T-helper 17 cell (primary cell): ENCODE measurements at regions not wholly inside any gene's neighbourhood (a gene's known extent, or its start where the extent isn't known, plus 50 kb on each side); places are given as distances from the start of the nearest gene placed in this dataset.
A peak's percentile ranks its signal among the peaks of the same experiment; 100 is the strongest.

Experiments used
- ATAC-seq: fragments of 150-1000 bp; cut with Tn5 transposase; 2 replicates; pipeline ENCODE4 v1.10.0; 2021; ENCODE audit warnings: mild to moderate bottlenecking, moderate library complexity
- DNase-seq, 3 donors: peaks; one replicate each; pipeline versions ENCODE4 v3.0.0 to v3.0.0-alpha.2; 2020 to 2021
- H3K9me3 ChIP-seq: one replicate; pipeline ENCODE4 v1.7.0; 2013; ENCODE audit warnings: low read length, mild to moderate bottlenecking; ENCODE audit not compliant: control insufficient read depth, poor library complexity, severe bottlenecking
- H3K27ac Mint-ChIP-seq: one replicate; pipeline ENCODE4 v1.8.0; 2022; ENCODE audit warnings: mild to moderate bottlenecking, moderate library complexity, mixed read lengths
- H3K27me3 Mint-ChIP-seq: one replicate; pipeline ENCODE4 v1.8.0; 2022; ENCODE audit warnings: mixed read lengths
- H3K36me3 Mint-ChIP-seq: one replicate; pipeline ENCODE4 v1.8.0; 2022; ENCODE audit warnings: low read depth, mixed read lengths
- H3K4me1 Mint-ChIP-seq: one replicate; pipeline ENCODE4 v1.8.0; 2022; ENCODE audit warnings: mild to moderate bottlenecking, mixed read lengths
- H3K4me3 Mint-ChIP-seq: one replicate; pipeline ENCODE4 v1.8.0; 2022; ENCODE audit warnings: mild to moderate bottlenecking, moderate library complexity, mixed read lengths

DNA sequence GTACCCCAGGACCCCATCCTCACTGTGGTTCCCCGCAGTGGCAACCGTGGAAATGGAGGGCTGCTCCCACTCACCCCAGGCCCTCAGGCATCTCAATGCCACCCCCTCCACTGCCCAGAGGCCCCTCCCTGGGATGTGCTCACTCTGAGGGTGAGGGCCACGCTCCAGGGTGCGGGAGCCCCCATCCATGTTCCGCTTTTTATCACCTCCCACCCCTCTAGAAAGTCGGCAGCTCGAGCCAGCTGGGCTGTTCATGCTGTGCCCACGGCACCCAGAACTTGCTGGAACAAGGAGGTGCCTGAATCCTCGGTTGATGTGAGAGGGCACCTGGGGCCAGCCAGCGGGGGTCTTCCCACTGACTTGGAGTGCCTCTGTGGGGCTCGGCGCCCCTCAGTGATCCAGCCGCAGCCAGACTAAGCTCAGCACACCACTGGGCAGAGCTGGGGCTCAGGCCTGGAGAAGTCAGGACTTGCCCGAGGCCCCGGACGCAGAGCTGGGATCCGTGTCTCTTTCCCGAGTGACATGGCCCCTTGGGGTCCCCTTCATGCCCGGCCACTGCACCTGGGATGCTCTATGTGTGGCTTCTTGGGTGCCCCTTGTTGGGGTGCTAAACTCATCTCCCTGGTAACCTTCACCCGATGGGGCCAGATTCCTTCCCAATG lies 143.1 kb upstream of the GSE1 start:
- Mint-ChIP-seq H3K27ac (no peak overlapping the region), H3K27me3 (peaks cover 46% of the 10 kb centered on the region), H3K4me1 (peaks cover 7% of the 10 kb centered on the region), H3K4me3 (no peak overlapping the region), H3K36me3 (peaks cover 6% of the 10 kb centered on the region)
- no peaks in the 10 kb centered on the region for H3K9me3 ChIP-seq
- ATAC-seq (no peak), DNase-seq (no peak)

DNA sequence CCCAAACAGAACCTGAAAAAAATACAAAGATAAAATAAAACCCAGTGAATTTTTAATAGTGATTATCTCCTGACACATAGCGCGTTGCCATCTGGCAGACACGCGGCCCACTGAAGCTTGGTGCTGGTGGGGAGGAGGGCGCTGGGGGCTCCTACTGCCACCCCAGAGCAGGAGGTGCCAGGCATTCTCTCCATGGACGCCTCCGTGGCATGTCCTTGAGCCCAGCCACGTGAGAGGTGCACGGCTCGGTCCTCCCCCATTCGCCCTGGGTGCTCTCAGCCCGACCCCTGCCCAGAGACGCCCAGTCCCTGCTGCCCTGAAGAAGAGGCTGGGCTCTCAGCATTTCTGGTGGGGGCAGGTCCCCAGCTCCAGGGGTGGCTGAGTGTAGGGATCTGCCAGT lies 142.2 kb upstream of the GSE1 start:
- Mint-ChIP-seq H3K36me3 (peaks cover 3% of the 10 kb centered on the region), H3K4me3 (no peak overlapping the region), H3K27ac (no peak overlapping the region), H3K4me1 (peaks cover 5% of the 10 kb centered on the region), H3K27me3 (peaks cover 43% of the 10 kb centered on the region)
- ATAC-seq (no peak), DNase-seq (no peak)
- no peaks in the 10 kb centered on the region for H3K9me3 ChIP-seq

DNA sequence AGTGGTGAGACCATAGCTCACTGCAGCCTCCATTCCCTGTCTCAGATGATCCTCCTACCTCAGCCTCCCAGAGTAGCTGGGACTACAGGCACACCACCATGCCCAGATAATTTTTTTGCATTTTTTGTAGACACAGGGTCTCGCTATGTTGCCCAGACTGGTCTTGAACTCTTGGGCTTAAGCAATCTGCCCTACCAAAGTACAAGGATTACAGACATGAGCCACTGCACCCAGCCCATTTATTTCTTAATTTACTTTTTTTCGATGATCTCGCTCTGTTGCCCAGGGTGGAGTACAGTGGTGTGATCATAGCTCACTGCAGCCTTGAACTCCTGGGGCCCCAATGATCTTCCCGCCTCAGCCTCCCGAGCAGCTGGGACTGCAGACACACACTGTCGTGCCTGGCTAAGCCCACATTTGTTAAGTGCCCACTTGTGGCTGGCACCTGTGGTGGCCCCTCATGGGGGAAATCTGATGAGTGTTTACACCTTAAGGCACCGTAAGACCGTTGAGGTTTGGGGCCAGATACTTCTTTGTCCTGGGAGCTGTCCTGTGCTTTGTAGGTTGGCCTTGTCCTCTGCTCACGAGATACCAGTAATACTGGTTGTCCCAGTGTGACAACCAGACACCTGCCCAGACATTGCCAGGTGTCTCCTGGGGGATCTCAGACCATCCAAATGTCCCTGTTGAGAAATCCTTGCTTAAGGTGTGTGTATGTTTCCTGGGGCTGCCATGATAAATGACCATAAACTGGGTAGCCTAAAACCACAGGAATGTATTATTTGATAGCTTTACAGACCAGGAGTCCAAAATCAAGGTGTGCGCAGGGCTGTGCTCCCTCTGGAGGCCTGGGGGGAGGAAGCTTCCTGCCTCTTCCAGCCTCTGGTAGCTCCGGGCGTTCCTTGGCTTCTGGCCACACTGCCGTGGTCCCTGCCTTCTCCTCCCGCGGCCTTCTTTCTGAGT lies 141.4 kb upstream of the GSE1 start:
- peaks cover 3% of the 10 kb centered on the region for H3K36me3 Mint-ChIP-seq
- H3K4me3 Mint-ChIP-seq, result no peak overlapping the region
- no peaks in the 10 kb centered on the region for H3K9me3 ChIP-seq
- ATAC-seq, result no peak
- DNase-seq, result no peak
- no peak overlapping the region for H3K27ac Mint-ChIP-seq
- peaks cover 5% of the 10 kb centered on the region for H3K4me1 Mint-ChIP-seq
- peaks cover 42% of the 10 kb centered on the region for H3K27me3 Mint-ChIP-seq

DNA sequence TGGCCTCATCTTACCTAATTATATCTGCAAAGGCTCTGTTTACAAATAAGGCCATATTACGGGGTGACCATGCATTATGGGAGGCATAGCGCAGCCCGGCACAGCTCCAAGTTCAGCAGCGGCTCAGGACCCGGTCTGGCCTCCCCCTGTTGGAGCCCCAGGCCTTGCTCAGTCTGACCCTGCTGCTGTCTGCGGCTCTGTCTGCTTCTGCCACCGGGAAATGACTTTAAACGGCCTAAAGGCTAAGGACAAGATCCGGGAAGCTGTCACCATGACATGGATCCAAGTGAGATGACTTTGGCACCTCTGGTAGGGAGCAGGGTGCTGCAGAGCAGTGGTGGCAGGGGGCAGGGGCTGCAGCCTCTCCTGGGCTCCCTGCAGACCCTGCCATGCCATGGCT lies 140.6 kb upstream of the GSE1 start:
- ATAC-seq (no peak), DNase-seq (no peak)
- no peaks in the 10 kb centered on the region for H3K9me3 ChIP-seq
- Mint-ChIP-seq H3K4me3 (no peak overlapping the region), H3K4me1 (peaks cover 5% of the 10 kb centered on the region), H3K27me3 (peaks cover 37% of the 10 kb centered on the region), H3K36me3 (peaks cover 3% of the 10 kb centered on the region), H3K27ac (no peak overlapping the region)

DNA sequence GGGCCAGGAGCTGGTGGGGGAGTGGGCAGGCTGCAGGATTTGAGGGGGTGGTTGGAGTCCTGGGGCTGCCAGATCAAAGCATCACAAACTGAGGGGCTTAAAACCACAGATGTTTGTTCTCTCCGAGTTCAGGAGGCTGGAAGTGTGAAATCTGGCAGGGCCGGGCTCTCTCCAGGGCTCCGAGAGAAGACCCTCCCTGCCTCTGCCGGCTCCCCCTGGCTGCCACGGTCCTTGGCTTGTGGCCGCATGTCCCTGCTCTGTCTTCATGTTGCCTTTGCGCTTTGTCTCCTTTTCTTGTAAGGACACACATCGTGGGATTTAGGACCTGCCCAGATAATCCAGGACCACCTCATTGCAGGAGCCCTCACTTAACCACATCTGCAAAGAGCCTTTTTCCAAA lies 139.8 kb upstream of the GSE1 start:
- Mint-ChIP-seq H3K4me1 (peaks cover 5% of the 10 kb centered on the region), H3K27ac (no peak overlapping the region), H3K36me3 (peaks cover 3% of the 10 kb centered on the region), H3K27me3 (peaks cover 35% of the 10 kb centered on the region), H3K4me3 (no peak overlapping the region)
- no peak for ATAC-seq
- H3K9me3 ChIP-seq, result no peaks in the 10 kb centered on the region
- DNase-seq, result no peak

DNA sequence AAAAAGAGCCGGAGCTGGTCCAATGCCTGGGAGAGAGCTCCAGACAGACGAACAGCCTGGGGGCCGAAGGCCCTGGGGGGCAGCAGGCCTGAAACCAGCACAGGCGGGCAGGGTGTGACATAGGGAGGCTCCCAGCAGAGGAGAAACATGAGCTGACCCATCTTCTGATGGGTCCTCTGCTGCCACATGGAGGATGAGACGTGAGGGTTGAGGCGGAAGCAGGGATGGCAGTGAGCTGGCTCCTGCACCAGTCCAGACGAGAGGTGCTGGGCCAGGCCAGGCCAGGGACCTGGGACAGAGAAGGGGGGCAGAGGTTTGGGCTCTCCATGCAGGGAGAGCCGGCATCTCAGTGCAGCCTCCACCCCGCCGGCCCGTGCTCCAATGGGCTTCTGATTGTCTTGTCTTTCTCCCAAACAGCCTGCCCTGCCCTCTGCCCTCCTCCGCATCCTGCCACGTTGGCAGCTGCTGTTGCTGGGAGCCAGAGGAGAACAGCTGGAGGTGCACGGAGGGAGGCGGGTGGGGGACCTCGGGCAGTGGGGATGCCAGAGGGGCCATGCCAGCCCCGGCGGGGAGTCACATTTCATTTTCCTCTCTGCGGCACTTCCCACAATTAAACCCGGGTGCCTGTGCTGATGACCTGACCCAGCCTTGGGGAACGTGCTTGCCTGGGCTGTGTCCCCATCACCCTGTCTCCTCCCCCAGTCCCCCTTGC lies 139.1 kb upstream of the GSE1 start:
- Mint-ChIP-seq H3K36me3 (peaks cover 3% of the 10 kb centered on the region), H3K27me3 (peaks cover 35% of the 10 kb centered on the region), H3K4me3 (no peak overlapping the region), H3K4me1 (peaks cover 5% of the 10 kb centered on the region), H3K27ac (no peak overlapping the region)
- no peaks in the 10 kb centered on the region for H3K9me3 ChIP-seq
- ATAC-seq, result no peak
- no peak for DNase-seq

DNA sequence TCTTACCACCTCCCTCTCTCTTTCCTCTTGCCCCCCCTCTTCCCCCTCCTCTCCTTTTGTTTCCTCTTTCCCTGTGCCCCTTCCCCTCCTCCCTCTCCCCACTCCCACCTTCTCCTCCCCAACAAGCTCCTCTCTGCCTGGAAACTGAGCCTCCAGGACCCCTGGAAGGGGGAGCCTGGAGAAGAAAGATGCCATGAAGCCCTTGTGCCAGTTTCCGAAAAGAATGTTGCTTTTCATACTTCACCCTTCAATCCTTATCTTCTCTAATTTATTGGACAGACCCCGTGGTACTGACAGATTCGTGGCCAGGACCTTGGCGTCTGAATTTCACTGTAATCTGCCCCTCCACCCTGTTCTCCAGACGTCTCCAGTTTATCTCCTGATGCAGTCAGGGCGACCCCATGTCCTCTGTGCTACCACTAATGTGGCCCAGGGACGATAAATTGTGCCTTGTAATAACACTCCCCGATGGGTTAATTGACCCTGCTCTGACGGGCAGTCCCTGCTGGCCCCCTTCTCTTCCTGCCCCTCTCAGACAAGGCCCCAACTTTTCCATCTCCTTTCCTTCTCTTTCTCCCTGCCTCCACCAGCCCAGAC lies 138.4 kb upstream of the GSE1 start:
- peak overlapping the region; percentile 77 for H3K27ac Mint-ChIP-seq
- H3K9me3 ChIP-seq, result no peaks in the 10 kb centered on the region
- peaks cover 3% of the 10 kb centered on the region for H3K36me3 Mint-ChIP-seq
- ATAC-seq (no peak), DNase-seq (no peak)
- peaks cover 35% of the 10 kb centered on the region for H3K27me3 Mint-ChIP-seq
- no peak overlapping the region for H3K4me3 Mint-ChIP-seq
- peaks cover 5% of the 10 kb centered on the region for H3K4me1 Mint-ChIP-seq

DNA sequence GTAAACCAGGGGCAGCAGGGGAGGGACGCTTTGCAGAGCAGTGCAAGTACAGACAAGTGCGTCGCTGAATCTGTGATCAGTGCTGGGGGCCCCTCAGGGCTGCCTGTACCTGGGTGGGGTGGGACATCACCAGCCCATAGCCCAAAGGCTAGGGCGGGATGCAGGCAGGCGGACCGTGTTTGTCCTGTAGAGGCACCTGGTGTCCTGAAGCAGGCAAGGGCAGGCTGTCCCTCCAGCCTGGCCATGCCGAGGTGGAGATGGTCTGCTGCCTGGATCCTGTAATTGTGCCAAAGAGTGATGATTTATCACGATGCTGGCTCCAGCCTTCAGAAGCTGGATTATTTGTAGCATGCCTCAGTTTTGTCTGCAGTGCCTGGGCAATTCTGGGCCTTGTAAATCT lies 137.9 kb upstream of the GSE1 start:
- no peak overlapping the region for H3K4me3 Mint-ChIP-seq

DNA sequence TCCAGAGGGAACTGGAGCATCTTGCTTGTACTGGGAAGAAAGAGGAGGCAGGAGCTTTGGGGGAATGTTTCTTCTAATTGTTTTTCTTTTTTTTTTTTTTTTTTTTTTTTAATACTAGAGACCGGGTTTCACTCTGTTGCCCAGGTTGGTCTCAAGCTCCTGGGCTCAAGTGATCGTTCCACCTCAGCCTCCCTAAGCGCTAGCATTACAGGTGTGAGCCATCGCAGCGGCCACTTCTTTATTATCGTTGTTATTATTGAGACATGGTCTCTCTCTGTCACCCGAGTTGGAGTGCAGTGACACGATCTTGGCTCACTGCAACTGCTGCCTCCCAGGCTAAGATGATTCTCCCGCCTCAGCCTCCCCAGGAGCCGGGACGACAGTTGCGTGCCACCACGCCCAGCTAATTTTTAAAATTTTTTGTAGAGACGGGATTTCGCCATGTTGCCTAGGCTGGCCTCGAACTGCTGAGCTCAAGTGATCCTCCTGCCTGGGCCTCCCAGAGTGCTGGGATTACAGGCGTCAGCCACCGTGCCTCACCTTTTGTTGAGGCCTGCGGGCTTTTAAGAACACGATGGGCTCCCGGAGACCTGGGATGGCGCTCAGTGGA lies 137.3 kb upstream of the GSE1 start:
- peaks cover 30% of the 10 kb centered on the region for H3K27me3 Mint-ChIP-seq
- H3K4me3 Mint-ChIP-seq, result no peak overlapping the region
- no peaks in the 10 kb centered on the region for H3K9me3 ChIP-seq
- peaks cover 5% of the 10 kb centered on the region for H3K4me1 Mint-ChIP-seq
- ATAC-seq (no peak), DNase-seq (no peak)
- no peak overlapping the region for H3K27ac Mint-ChIP-seq
- H3K36me3 Mint-ChIP-seq, result peaks cover 3% of the 10 kb centered on the region

More for the DNA sequence above, 137.9 kb upstream of the GSE1 start:
- DNase-seq (no peak), ATAC-seq (no peak)
- no peaks in the 10 kb centered on the region for H3K9me3 ChIP-seq
- Mint-ChIP-seq H3K36me3 (peaks cover 3% of the 10 kb centered on the region), H3K27me3 (peaks cover 35% of the 10 kb centered on the region), H3K4me1 (peaks cover 5% of the 10 kb centered on the region), H3K27ac (peak overlapping the region; percentile 77)

DNA sequence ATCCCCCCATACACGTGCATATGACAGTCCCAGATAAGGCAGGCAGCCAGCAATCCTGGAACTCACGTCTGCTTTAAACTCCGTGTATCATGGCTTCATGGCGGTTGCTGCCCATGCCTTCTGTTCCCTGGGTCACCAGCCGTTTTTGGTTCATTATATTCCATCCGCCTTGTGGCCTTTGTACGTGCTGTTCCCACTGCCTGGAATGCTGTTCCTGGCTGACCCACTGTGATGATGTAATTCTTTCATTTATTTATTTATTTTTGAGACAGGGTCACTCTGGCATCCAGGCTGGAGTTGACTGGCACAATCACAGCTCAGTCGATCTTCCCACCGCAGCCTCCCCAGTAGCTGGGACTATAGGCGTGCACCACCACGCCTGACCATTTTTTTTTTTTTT lies 136.7 kb upstream of the GSE1 start:
- Mint-ChIP-seq H3K27ac (no peak overlapping the region), H3K4me3 (no peak overlapping the region), H3K4me1 (peaks cover 7% of the 10 kb centered on the region), H3K27me3 (peaks cover 28% of the 10 kb centered on the region), H3K36me3 (peaks cover 6% of the 10 kb centered on the region)
- no peak for ATAC-seq
- no peaks in the 10 kb centered on the region for H3K9me3 ChIP-seq
- no peak for DNase-seq

DNA sequence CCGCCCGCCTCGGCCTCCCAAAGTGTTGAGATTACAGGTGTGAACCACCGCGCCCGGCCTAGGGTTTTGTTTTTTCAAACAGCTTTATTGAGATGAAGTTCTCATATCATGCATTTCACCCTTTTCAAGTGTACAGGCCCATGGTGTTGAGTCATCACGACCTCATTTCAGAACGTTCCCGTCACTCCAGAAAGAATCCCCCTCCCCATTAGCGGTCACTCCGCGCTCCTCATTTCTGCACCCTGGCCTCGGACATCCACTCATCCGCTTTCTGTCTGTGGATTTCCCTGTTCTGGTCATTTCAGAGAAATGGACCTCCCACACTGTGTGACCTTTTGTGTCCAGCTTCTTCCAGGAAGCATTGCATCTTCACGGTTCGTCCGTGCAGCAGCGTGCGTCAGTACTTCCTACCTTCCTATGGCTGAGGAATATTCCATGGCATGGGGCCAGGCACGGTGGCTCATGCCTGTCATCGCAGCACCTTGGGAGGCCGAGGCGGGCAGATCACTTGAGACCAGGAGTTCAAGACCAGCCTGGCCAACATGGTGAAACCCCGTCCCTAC lies 135.2 kb upstream of the GSE1 start:
- Mint-ChIP-seq H3K27ac (no peak overlapping the region), H3K4me1 (peaks cover 7% of the 10 kb centered on the region), H3K27me3 (peaks cover 14% of the 10 kb centered on the region), H3K36me3 (peaks cover 6% of the 10 kb centered on the region), H3K4me3 (no peak overlapping the region)
- DNase-seq (no peak), ATAC-seq (no peak)
- no peaks in the 10 kb centered on the region for H3K9me3 ChIP-seq

DNA sequence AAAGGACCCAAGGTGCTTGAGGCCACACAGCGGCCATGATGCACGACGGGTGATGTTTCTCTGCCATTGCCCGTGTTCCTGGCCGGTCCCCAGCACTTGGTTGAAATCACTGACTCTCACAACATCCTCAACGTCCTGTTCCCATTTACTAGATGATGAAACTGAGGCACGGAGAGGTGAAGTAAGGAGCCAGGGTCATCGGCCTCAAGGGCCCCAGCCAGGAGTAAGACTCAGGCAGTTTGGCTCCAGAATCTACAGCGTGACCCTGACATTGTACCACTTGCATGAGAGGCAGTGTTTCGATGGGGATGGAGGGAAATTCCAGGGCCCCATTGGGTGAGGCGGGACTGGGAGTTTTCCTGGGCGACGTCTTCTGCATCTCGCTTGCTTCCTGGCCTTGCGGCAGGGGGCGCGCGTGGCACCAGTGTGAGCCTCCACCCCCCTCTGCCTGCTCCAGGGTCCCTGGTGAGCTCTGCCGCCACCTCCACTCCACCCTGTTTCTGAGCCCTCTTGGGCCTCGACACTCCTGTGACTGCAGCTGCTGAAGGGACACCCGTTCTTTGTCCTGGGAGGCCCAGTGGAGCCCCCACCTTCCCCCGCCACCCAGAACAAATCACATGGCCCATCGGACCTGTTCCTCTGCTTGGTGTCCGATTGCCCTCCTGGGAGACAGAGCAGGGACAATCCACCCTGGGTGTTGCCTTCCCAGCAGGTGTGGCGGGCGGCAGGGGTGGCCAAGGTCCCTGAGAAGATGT lies 133.0 kb upstream of the GSE1 start:
- H3K4me3 Mint-ChIP-seq, result no peak overlapping the region
- no peak overlapping the region for H3K27ac Mint-ChIP-seq
- no peaks in the 10 kb centered on the region for H3K9me3 ChIP-seq

More for the DNA sequence above, 133.0 kb upstream of the GSE1 start:
- Mint-ChIP-seq H3K36me3 (peaks cover 3% of the 10 kb centered on the region), H3K27me3 (peaks cover 9% of the 10 kb centered on the region), H3K4me1 (peaks cover 2% of the 10 kb centered on the region)
- DNase-seq, result no peak
- ATAC-seq, result no peak
